SK-N-SH (cell line): ENCODE measurements at regions not wholly inside any gene's neighbourhood (a gene's known extent, or its start where the extent isn't known, plus 50 kb on each side); places are given as distances from the start of the nearest gene placed in this dataset.

Experiments
- CTCF ChIA-PET: fragments of 300-600, 350-600 bp; formaldehyde crosslinking; extraction: SDS; loops from one replicate; lab custom pipeline; 2021; lab: Yijun Ruan, JAX
- POLR2A ChIA-PET: fragments of 350-600 bp; sonication (Branson Sonifier 250); formaldehyde crosslinking; extraction: SDS; loops from one replicate; lab custom pipeline; 2020; ENCODE audit warnings: antibody characterized with exemption, inconsistent platforms; lab: Yijun Ruan, JAX
- DNase-seq: peaks from one replicate; pipeline ENCODE4 v3.0.0; 2012
- H2AFZ ChIP-seq: fragments of 200-600 bp; sonication (generic); 2 replicates; pipeline ENCODE4 v1.8.1; 2016; ENCODE audit warnings: antibody characterized with exemption, mild to moderate bottlenecking, low read depth
- H3F3A ChIP-seq: fragments of 200-600 bp; sonication (generic); replicated peaks from 2 replicates; pipeline ENCODE3; 2016; ENCODE audit warnings: antibody characterized with exemption, mild to moderate bottlenecking; ENCODE audit not compliant: insufficient read depth
- H3K27ac ChIP-seq, 2 experiments: fragments of 200-500 bp in 1 of 2; fragments of 200-600 bp in 1 of 2; sonication (Bioruptor generic) in 1 of 2; sonication (generic), shearing (Covaris generic) in 1 of 2; 2 replicates each; pipeline versions ENCODE4 v1.5.1 to v1.6.1; 2014 to 2016; ENCODE audit warnings: low read depth in 2 of 2, inconsistent platforms in 1 of 2, low read length in 1 of 2, mild to moderate bottlenecking in 1 of 2, mixed read lengths in 1 of 2
- H3K27me3 ChIP-seq: fragments of 200-600 bp; sonication (generic), shearing (Covaris generic); 2 replicates; pipeline ENCODE4 v1.6.1; 2016; ENCODE audit warnings: mixed run types; ENCODE audit not compliant: insufficient read depth
- H3K36me3 ChIP-seq, 2 experiments: fragments of 200-500 bp in 1 of 2; fragments of 200-600 bp in 1 of 2; sonication (Bioruptor generic) in 1 of 2; sonication (generic) in 1 of 2; replicated peaks in 1 of 2; 2 replicates each; pipeline versions ENCODE3 to v1.5.1; 2014 to 2016; ENCODE audit warnings: low read length in 1 of 2, mild to moderate bottlenecking in 1 of 2; ENCODE audit not compliant: insufficient read depth in 2 of 2, control insufficient read depth in 1 of 2
- H3K4me1 ChIP-seq, 2 experiments: fragments of 200-500 bp in 1 of 2; fragments of 200-600 bp in 1 of 2; sonication (Bioruptor generic) in 1 of 2; sonication (generic), shearing (Covaris generic) in 1 of 2; 2 replicates each; pipeline versions ENCODE4 v1.5.1 to v1.6.1; 2014 to 2016; ENCODE audit warnings: low read depth in 1 of 2, low read length in 1 of 2, mixed run types in 1 of 2; ENCODE audit not compliant: insufficient read depth in 2 of 2, control insufficient read depth in 1 of 2
- H3K4me2 ChIP-seq: fragments of 200-600 bp; sonication (generic), shearing (Covaris generic); 2 replicates; pipeline ENCODE4 v1.6.1; 2017; ENCODE audit warnings: mixed run types
- H3K4me3 ChIP-seq, 2 experiments: fragments of 200-500 bp in 1 of 2; fragments of 200-600 bp in 1 of 2; sonication (Bioruptor generic) in 1 of 2; sonication (generic), shearing (Covaris generic) in 1 of 2; 2 replicates each; pipeline versions ENCODE4 v1.5.1 to v1.8.1; 2014 to 2016; ENCODE audit warnings: low read depth in 2 of 2, inconsistent platforms in 1 of 2, low read length in 1 of 2, mild to moderate bottlenecking in 1 of 2, mixed read lengths in 1 of 2, moderate library complexity in 1 of 2
- H3K79me2 ChIP-seq: fragments of 200-600 bp; sonication (generic); 2 replicates; pipeline ENCODE4 v1.8.1; 2017; ENCODE audit warnings: mild to moderate bottlenecking; ENCODE audit not compliant: insufficient read depth
- H3K9ac ChIP-seq: fragments of 200-600 bp; sonication (generic); 2 replicates; pipeline ENCODE4 v1.6.1; 2017; ENCODE audit warnings: mixed run types
- H3K9me2 ChIP-seq: fragments of 200-600 bp; sonication (generic); 2 replicates; pipeline ENCODE4 v1.6.1; 2017; ENCODE audit warnings: mixed run types
- H3K9me3 ChIP-seq: fragments of 200-600 bp; sonication (generic); 2 replicates; pipeline ENCODE4 v1.6.1; 2017; ENCODE audit warnings: mixed run types, mild to moderate bottlenecking, moderate library complexity
- H4K20me1 ChIP-seq: fragments of 200-600 bp; sonication (generic); 2 replicates; pipeline ENCODE4 v1.6.1; 2017; ENCODE audit warnings: mild to moderate bottlenecking, mixed run types; ENCODE audit not compliant: insufficient read depth
- EP300 ChIP-seq, 2 experiments: IDR thresholded peaks; 2 replicates each; pipeline versions ENCODE4 v1.4.0 to v1.6.1; 2012; ENCODE audit warnings: borderline replicate concordance in 1 of 2, low read depth in 1 of 2, low read length in 1 of 2
- FOSL2 ChIP-seq: IDR thresholded peaks from 2 replicates; pipeline ENCODE4 v1.4.0; 2012; ENCODE audit warnings: low read depth, mild to moderate bottlenecking, moderate library complexity, borderline replicate concordance
- FOXJ3 ChIP-seq: sonication (generic); formaldehyde crosslinking; IDR thresholded peaks from 2 replicates; pipeline ENCODE4 v1.5.1; 2020; ENCODE audit warnings: mild to moderate bottlenecking, missing genetic modification reagents
- FOXM1 ChIP-seq: IDR thresholded peaks from 2 replicates; pipeline ENCODE4 v1.4.0; 2012; ENCODE audit warnings: low read depth, mild to moderate bottlenecking
- GATA2 ChIP-seq: sonication (generic); formaldehyde crosslinking; IDR thresholded peaks from 2 replicates; pipeline ENCODE4 v1.5.0; 2020; ENCODE audit warnings: mild to moderate bottlenecking, missing genetic modification reagents
- JUND ChIP-seq: IDR thresholded peaks from 2 replicates; pipeline ENCODE4 v1.4.0; 2012
- POLR2AphosphoS5 ChIP-seq: IDR thresholded peaks from 2 replicates; pipeline ENCODE4 v1.6.1; 2012; ENCODE audit warnings: low read depth, low read length
- RXRA ChIP-seq: IDR thresholded peaks from 2 replicates; pipeline ENCODE4 v1.4.0; 2012; ENCODE audit warnings: low read depth, mild to moderate bottlenecking, borderline replicate concordance
- SMC3 ChIP-seq: IDR thresholded peaks from 2 replicates; pipeline ENCODE4 v1.6.1; 2012; ENCODE audit warnings: low read depth, low read length, improper control_type of control experiment
- WGBS: methylation state at CpG from one replicate; pipeline ENCODE4 v1.1.6; 2017; ENCODE audit warnings: low lambda C conversion rate; 5-methylcytosine and 5-hydroxymethylcytosine counted together
- TF ChIP-seq, protein P1 (sequence below): fragments of 200-600 bp; sonication (generic); IDR thresholded peaks from 2 replicates; pipeline ENCODE4 v1.6.1; 2017; ENCODE audit warnings: antibody characterized with exemption, mild to moderate bottlenecking, moderate library complexity
- TF ChIP-seq, protein P2 (sequence below): IDR thresholded peaks from 2 replicates; pipeline ENCODE4 v1.4.0; 2012; ENCODE audit warnings: low read depth, borderline replicate concordance

DNA sequence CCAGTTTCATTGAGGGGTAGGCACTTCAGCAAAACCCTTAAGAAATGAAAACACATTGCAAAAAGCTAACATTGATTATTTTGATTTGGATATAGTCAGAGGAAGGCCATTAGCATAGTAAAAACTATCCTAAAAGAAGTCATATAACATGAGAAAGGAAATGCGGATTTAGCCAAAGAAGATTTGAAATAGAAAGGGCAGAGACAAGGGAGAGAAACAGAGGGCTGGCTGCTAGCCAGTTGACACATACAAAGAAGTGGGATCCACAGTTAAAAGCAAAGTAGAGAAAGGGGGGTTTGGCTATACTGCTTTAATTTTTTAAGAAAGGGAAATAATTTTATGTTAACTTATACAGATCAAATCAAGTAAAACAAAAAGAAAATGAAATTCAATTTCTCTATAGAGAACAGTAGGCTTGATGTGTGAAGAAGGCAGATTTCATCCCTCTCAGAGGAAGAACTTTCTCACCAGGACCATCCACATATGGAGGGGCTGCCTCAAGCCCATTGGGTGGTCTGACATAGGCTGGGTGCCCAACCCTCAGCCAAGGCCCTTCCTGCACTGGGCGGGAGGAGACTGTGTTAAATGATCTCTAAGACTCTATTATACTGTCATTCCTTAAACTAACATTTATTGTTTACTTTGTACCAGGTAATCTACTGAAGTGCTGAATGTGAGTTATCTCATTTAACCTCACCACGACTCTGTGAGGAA is 420.3 kb downstream of the CCDC91 start:
- no peak overlapping the region for H3K27ac ChIP-seq
- no peak overlapping the region for H3K4me2 ChIP-seq
- no peaks in the 10 kb centered on the region for H3K9me2 ChIP-seq
- no peaks in the 10 kb centered on the region for H3K27me3 ChIP-seq
- H4K20me1 ChIP-seq = no peaks in the 10 kb centered on the region
- no peak overlapping the region for H3K9ac ChIP-seq
- ChIA-PET CTCF (no interaction called here), POLR2A (no interaction called here)
- no peaks in the 10 kb centered on the region for H3K79me2 ChIP-seq
- H3K36me3 ChIP-seq = no peaks in the 10 kb centered on the region
- H3F3A ChIP-seq = peaks cover 3% of the 10 kb centered on the region
- no peak overlapping the region for H2AFZ ChIP-seq
- no peaks in the 10 kb centered on the region for H3K9me3 ChIP-seq
- no peak overlapping the region for H3K4me3 ChIP-seq
- 48% methylated on average over 3 of the region's 3 CpGs for WGBS
- TF ChIP-seq FOSL2 (no peak), POLR2AphosphoS5 (no peak), SMC3 (no peak), EP300 (IDR thresholded peaks at IDR 0.05; ENCODE audit: borderline replicate concordance in 1 of 2, low read depth in 1 of 2, low read length in 1 of 2) (no peak), FOXJ3 (CRISPR knock-in tag) (no peak), GATA2 (CRISPR knock-in tag) (no peak), JUND (no peak)
- TF ChIP-seq, protein P1, sequence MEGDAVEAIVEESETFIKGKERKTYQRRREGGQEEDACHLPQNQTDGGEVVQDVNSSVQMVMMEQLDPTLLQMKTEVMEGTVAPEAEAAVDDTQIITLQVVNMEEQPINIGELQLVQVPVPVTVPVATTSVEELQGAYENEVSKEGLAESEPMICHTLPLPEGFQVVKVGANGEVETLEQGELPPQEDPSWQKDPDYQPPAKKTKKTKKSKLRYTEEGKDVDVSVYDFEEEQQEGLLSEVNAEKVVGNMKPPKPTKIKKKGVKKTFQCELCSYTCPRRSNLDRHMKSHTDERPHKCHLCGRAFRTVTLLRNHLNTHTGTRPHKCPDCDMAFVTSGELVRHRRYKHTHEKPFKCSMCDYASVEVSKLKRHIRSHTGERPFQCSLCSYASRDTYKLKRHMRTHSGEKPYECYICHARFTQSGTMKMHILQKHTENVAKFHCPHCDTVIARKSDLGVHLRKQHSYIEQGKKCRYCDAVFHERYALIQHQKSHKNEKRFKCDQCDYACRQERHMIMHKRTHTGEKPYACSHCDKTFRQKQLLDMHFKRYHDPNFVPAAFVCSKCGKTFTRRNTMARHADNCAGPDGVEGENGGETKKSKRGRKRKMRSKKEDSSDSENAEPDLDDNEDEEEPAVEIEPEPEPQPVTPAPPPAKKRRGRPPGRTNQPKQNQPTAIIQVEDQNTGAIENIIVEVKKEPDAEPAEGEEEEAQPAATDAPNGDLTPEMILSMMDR = no peak
- TF ChIP-seq, protein P2, sequence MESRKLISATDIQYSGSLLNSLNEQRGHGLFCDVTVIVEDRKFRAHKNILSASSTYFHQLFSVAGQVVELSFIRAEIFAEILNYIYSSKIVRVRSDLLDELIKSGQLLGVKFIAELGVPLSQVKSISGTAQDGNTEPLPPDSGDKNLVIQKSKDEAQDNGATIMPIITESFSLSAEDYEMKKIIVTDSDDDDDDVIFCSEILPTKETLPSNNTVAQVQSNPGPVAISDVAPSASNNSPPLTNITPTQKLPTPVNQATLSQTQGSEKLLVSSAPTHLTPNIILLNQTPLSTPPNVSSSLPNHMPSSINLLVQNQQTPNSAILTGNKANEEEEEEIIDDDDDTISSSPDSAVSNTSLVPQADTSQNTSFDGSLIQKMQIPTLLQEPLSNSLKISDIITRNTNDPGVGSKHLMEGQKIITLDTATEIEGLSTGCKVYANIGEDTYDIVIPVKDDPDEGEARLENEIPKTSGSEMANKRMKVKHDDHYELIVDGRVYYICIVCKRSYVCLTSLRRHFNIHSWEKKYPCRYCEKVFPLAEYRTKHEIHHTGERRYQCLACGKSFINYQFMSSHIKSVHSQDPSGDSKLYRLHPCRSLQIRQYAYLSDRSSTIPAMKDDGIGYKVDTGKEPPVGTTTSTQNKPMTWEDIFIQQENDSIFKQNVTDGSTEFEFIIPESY = no peak
- no peaks in the 10 kb centered on the region; a peak in 1 of 4 replicates for H3K4me1 ChIP-seq
- no peak for DNase-seq

DNA sequence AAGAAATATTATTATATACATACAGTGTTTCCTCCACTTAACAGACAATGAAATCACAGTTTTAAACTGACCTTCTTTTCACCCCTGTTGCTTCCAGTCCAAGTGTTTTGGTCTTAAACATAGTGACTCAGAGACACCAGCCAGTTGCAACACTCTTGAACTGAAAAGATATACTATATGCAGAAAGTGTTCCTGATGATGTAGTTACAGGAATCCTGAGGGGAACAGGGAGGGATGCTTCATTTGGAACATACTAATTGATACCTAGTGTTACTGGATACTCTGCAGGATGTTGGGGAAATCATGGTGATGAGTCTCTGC is 420.8 kb downstream of the CCDC91 start:
- Histone ChIP-seq H3K27me3 (no peaks in the 10 kb centered on the region), H4K20me1 (no peaks in the 10 kb centered on the region), H3K27ac (no peak overlapping the region; a peak in 1 of 4 replicates), H2AFZ (0 out of 2 replicates have a peak overlapping the region, but pooled peaks have one; percentile 2), H3K9me3 (no peaks in the 10 kb centered on the region), H3K4me1 (no peaks in the 10 kb centered on the region; a peak in 1 of 4 replicates), H3K79me2 (no peaks in the 10 kb centered on the region), H3K9me2 (no peaks in the 10 kb centered on the region), H3F3A (peaks cover 3% of the 10 kb centered on the region), H3K9ac (no peak overlapping the region), H3K36me3 (no peaks in the 10 kb centered on the region), H3K4me2 (no peak overlapping the region; the same call in 1 of the 2 replicates), H3K4me3 (no peak overlapping the region)
- no peak for DNase-seq
- TF ChIP-seq RXRA (peak; percentile 16; the same call in 1 of the 2 replicates), FOXM1 (no peak)
- ChIA-PET POLR2A (no interaction called here), CTCF (no interaction called here)
